GM12878 (cell line): ENCODE measurements at regions not wholly inside any gene's neighbourhood (a gene's known extent, or its start where the extent isn't known, plus 50 kb on each side); places are given as distances from the start of the nearest gene placed in this dataset.

Experiments used
- ATAC-seq: fragments of 200-7000 bp; cut with Tn5 transposase; 3 replicates; pipeline ENCODE4 v1.9.1; 2020; ENCODE audit warnings: mild to moderate bottlenecking, moderate library complexity
- BruUV-seq: library from RNA; stranded (reverse); fragments of 400-500 nt; replicated peaks from 2 replicates; lab custom pipeline; 2021; lab: Mats Ljungman, UMichigan
- CTCF ChIA-PET: fragments of 300-600 bp; sonication (Branson Sonifier 250); formaldehyde crosslinking; extraction: SDS; loops from one replicate; lab custom pipeline; 2021; ENCODE audit warnings: inconsistent platforms; lab: Yijun Ruan, JAX
- POLR2A ChIA-PET: fragments of 350-600 bp; formaldehyde crosslinking; extraction: SDS; loops from one replicate; lab custom pipeline; 2021; ENCODE audit warnings: inconsistent platforms; lab: Charles Lee
- RAD21 ChIA-PET: fragments of 300-600 bp; sonication (Branson Sonifier 250); formaldehyde crosslinking; loops from one replicate; lab custom pipeline; 2023; ENCODE audit warnings: antibody characterized with exemption; ENCODE audit not compliant: unreplicated experiment; lab: Charles Lee
- SMC1A ChIA-PET: fragments of 300-600 bp; sonication (Branson Sonifier 250); formaldehyde crosslinking; loops from one replicate; lab custom pipeline; 2023; ENCODE audit not compliant: unreplicated experiment, uncharacterized antibody; lab: Charles Lee
- DNase-seq: peaks from one replicate; pipeline ENCODE4 v3.0.0-alpha.2; 2011; ENCODE audit warnings: low read depth, low spot score
- FAIRE-seq: peaks from 3 replicates; lab custom pipeline; 2011; peaks lifted over from hg19 to GRCh38; lab: Jason Lieb, UNC
- H2AFZ ChIP-seq: 2 replicates; pipeline ENCODE4 v1.6.0; 2011; ENCODE audit warnings: low read depth, low read length, control low read depth; ENCODE audit not compliant: control insufficient read depth
- H3K27ac ChIP-seq: 2 replicates; pipeline ENCODE4 v1.5.1; 2011; ENCODE audit warnings: control low read depth; ENCODE audit not compliant: control insufficient read depth, insufficient read depth
- H3K27me3 ChIP-seq, 2 experiments: replicated peaks in 1 of 2; 2 replicates each; pipeline versions ENCODE4 v1.6.0 to v1.6.1; 2011; ENCODE audit warnings: low read length in 1 of 2; ENCODE audit not compliant: control insufficient read depth in 2 of 2, insufficient read depth in 2 of 2
- H3K36me3 ChIP-seq, 2 experiments: 2 replicates each; pipeline ENCODE4 v1.5.1; 2011; ENCODE audit warnings: low read length in 1 of 2; ENCODE audit not compliant: control insufficient read depth in 2 of 2, insufficient read depth in 2 of 2
- H3K4me1 ChIP-seq: 2 replicates; pipeline ENCODE4 v1.6.1; 2011; ENCODE audit warnings: mild to moderate bottlenecking, low read length, moderate library complexity, mixed read lengths; ENCODE audit not compliant: control insufficient read depth, insufficient read depth
- H3K4me2 ChIP-seq: 2 replicates; pipeline ENCODE4 v1.6.0; 2011; ENCODE audit warnings: control low read depth; ENCODE audit not compliant: control insufficient read depth, insufficient read depth
- H3K4me3 ChIP-seq: fragments of 200-600 bp; sonication (generic); 2 replicates; pipeline ENCODE4 v1.5.1; 2016
- H3K79me2 ChIP-seq: 2 replicates; pipeline ENCODE4 v1.6.0; 2011; ENCODE audit warnings: low read length; ENCODE audit not compliant: control insufficient read depth, insufficient read depth
- H3K9ac ChIP-seq: 2 replicates; pipeline ENCODE4 v1.8.0; 2011; ENCODE audit warnings: low read length, control low read depth, mixed read lengths; ENCODE audit not compliant: control insufficient read depth, insufficient read depth
- H3K9me3 ChIP-seq: replicated peaks from 3 replicates; pipeline ENCODE4 v1.5.1; 2011; ENCODE audit warnings: mild to moderate bottlenecking, low read length; ENCODE audit not compliant: control insufficient read depth, insufficient read depth
- H4K20me1 ChIP-seq: 2 replicates; pipeline ENCODE4 v1.6.0; 2011; ENCODE audit not compliant: control insufficient read depth, insufficient read depth
- ASH2L ChIP-seq: fragments of 300-600, 200-600 bp; sonication (generic); IDR thresholded peaks from 2 replicates; pipeline ENCODE4 v1.6.1; 2017; ENCODE audit warnings: low read depth, mild to moderate bottlenecking, borderline replicate concordance
- CEBPB ChIP-seq, 2 experiments: fragments of 150-350 bp in 1 of 2; IDR thresholded peaks; 2 replicates each; pipeline ENCODE4 v1.6.1; 2012 to 2014; ENCODE audit warnings: low read depth in 2 of 2, low read length in 2 of 2, borderline replicate concordance in 1 of 2, inconsistent platforms in 1 of 2
- E4F1 ChIP-seq: fragments of 450-650 bp; IDR thresholded peaks from 2 replicates; pipeline ENCODE4 v1.6.1; 2018; ENCODE audit warnings: borderline replicate concordance, mild to moderate bottlenecking; ENCODE audit not compliant: partially characterized antibody
- EP300 ChIP-seq, 2 experiments: fragments of 150-350 bp in 1 of 2; IDR thresholded peaks; 2 replicates each; pipeline ENCODE4 v1.6.1; 2011 to 2012; ENCODE audit warnings: low read depth in 2 of 2, low read length in 2 of 2, borderline replicate concordance in 1 of 2, improper control_type of control experiment in 1 of 2, inconsistent platforms in 1 of 2; ENCODE audit not compliant: control insufficient read depth in 1 of 2
- FOS ChIP-seq: IDR thresholded peaks from 3 replicates; pipeline ENCODE4 v1.6.1; 2011; ENCODE audit warnings: borderline replicate concordance; ENCODE audit not compliant: insufficient read length; ENCODE audit errors: extremely low read depth
- HSF1 ChIP-seq: fragments of 150-350 bp; IDR thresholded peaks from 2 replicates; pipeline ENCODE4 v1.6.1; 2014; ENCODE audit warnings: mild to moderate bottlenecking, low read depth, low read length
- JUND ChIP-seq: IDR thresholded peaks from 2 replicates; pipeline ENCODE4 v1.6.1; 2012; ENCODE audit warnings: low read depth, mild to moderate bottlenecking, low read length, improper control_type of control experiment, moderate library complexity
- KLF5 ChIP-seq: fragments of 450-650 bp; IDR thresholded peaks from 2 replicates; pipeline ENCODE4 v1.6.1; 2014; ENCODE audit warnings: mild to moderate bottlenecking; ENCODE audit not compliant: partially characterized antibody
- MAX ChIP-seq: IDR thresholded peaks from 2 replicates; pipeline ENCODE4 v1.6.1; 2012; ENCODE audit warnings: low read depth, low read length, improper control_type of control experiment
- MTA2 ChIP-seq: fragments of 450-650 bp; IDR thresholded peaks from 2 replicates; pipeline ENCODE4 v1.6.1; 2016; ENCODE audit warnings: low read depth, mild to moderate bottlenecking, moderate library complexity
- RAD51 ChIP-seq: fragments of 450-650 bp; IDR thresholded peaks from 2 replicates; pipeline ENCODE4 v1.6.1; 2016; ENCODE audit warnings: moderate library complexity, mild to moderate bottlenecking, inconsistent platforms
- RB1 ChIP-seq: fragments of 450-650 bp; formaldehyde crosslinking; IDR thresholded peaks from 2 replicates; pipeline ENCODE4 v1.6.1; 2017; ENCODE audit warnings: mild to moderate bottlenecking, borderline replicate concordance
- SP1 ChIP-seq: IDR thresholded peaks from one replicate; pipeline ENCODE4 v1.6.1; 2011; ENCODE audit warnings: low read depth, low read length
- TARDBP ChIP-seq: IDR thresholded peaks from 2 replicates; pipeline ENCODE4 v1.6.1; 2016; ENCODE audit warnings: borderline replicate concordance
- TCF7 ChIP-seq: IDR thresholded peaks from 2 replicates; pipeline ENCODE4 v1.6.1; 2014; ENCODE audit warnings: antibody characterized with exemption, borderline replicate concordance
- YBX1 ChIP-seq: fragments of 450-650 bp; IDR thresholded peaks from 2 replicates; pipeline ENCODE4 v1.6.1; 2016; ENCODE audit warnings: antibody characterized with exemption
- WGBS: methylation state at CpG from one replicate; pipeline ENCODE4 v1.1.6; 2016; ENCODE audit warnings: low lambda C conversion rate; ENCODE audit not compliant: insufficient replicate concordance, insufficient coverage; ENCODE audit errors: missing lambda C conversion rate; 5-methylcytosine and 5-hydroxymethylcytosine counted together
- in situ Hi-C: fragments of 300-500 bp; cut with MboI; formaldehyde crosslinking; loops from 9 replicates; pipeline ENCODE4 v1.14.3; 2018; ENCODE audit warnings: mixed read lengths
- intact Hi-C: fragments of 100-400 bp; cut with micrococcal nuclease; formaldehyde crosslinking; loops from one replicate; pipeline ENCODE4 v1.14.2; 2022; ENCODE audit not compliant: unreplicated experiment

- TF ChIP-seq TCF7, result no peak
- TF ChIP-seq YBX1, result no peak
- TF ChIP-seq FOS, result no peak
- no peak for TF ChIP-seq TARDBP
- no peak for TF ChIP-seq HSF1
- TF ChIP-seq JUND, result no peak
- TF ChIP-seq EP300 (IDR thresholded peaks at IDR 0.05; ENCODE audit: borderline replicate concordance in 1 of 2, control insufficient read depth in 1 of 2, low read depth in 2 of 2, low read length in 2 of 2), result no peak
- no peak for TF ChIP-seq E4F1
- TF ChIP-seq MAX, result no peak
- no peak for TF ChIP-seq RB1
- no peak for TF ChIP-seq KLF5
- no peak for TF ChIP-seq CEBPB (IDR thresholded peaks at IDR 0.05; ENCODE audit: borderline replicate concordance in 1 of 2, low read depth in 2 of 2, low read length in 2 of 2)
- no peak for TF ChIP-seq ASH2L
- TF ChIP-seq MTA2, result no peak
- TF ChIP-seq RAD51, result no peak
- TF ChIP-seq SP1, result no peak
- Histone ChIP-seq H3K79me2 (no peaks in the 10 kb centered on the region), H3K9ac (no peak overlapping the region), H3K36me3 (no peaks in the 10 kb centered on the region), H3K27me3 (no peaks in the 10 kb centered on the region), H2AFZ (no peak overlapping the region), H3K4me1 (no peaks in the 10 kb centered on the region), H3K9me3 (no peaks in the 10 kb centered on the region; the same call in 2 of the 3 replicates), H3K4me3 (no peak overlapping the region), H3K27ac (no peak overlapping the region), H3K4me2 (no peak overlapping the region), H4K20me1 (no peaks in the 10 kb centered on the region)
- ChIA-PET POLR2A (no interaction called here), SMC1A (no interaction called here), CTCF (no interaction called here), RAD21 (no interaction called here)
- intact Hi-C loops (no loop called here), in situ Hi-C loops (no loop called here)
- ATAC-seq (no peak), DNase-seq (no peak), FAIRE-seq (no peak)
- no TSS peak for BruUV-seq
- WGBS, result 33% methylated on average over 3 of the region's 3 CpGs
Measured at GRCh38 chr9:88270413-88270812, 117.8 kb upstream of the SPIN1 start.
